ENCODE measurements at regions not wholly inside any gene's neighbourhood (a gene's known extent, or its start where the extent isn't known, plus 50 kb on each side); places are given as distances from the start of the nearest gene placed in this dataset.

GRCh38 chr4:106627051-106627450, 258.5 kb upstream of the GIMD1 start:
- Histone ChIP-seq H3K9me3 (replicated peaks; ENCODE audit: insufficient read depth, low read length) (no peaks in the 10 kb centered on the region), H3F3A (ENCODE audit: insufficient read depth, low read length) (no peaks in the 10 kb centered on the region), H3K4me3 (ENCODE audit: low read length) (no peak overlapping the region), H3K27me3 (replicated peaks; ENCODE audit: insufficient read depth, low read length) (no peaks in the 10 kb centered on the region), H3K36me3 (replicated peaks; ENCODE audit: insufficient read depth, low read length) (no peaks in the 10 kb centered on the region), H3K79me2 (ENCODE audit: low read length) (no peaks in the 10 kb centered on the region), H4K20me1 (ENCODE audit: insufficient read depth, low read length) (no peaks in the 10 kb centered on the region), H3K9ac (ENCODE audit: low read length) (no peak overlapping the region), H3K27ac (ENCODE audit: low read length) (no peak overlapping the region), H3K9me2 (replicated peaks; ENCODE audit: insufficient read depth, low read length) (no peaks in the 10 kb centered on the region), H2AFZ (ENCODE audit: low read length) (no peak overlapping the region), H3K4me1 (ENCODE audit: low read length) (no peaks in the 10 kb centered on the region), H3K4me2 (ENCODE audit: low read depth, low read length) (no peak overlapping the region)
- TF ChIP-seq EZH2phosphoT487 (IDR thresholded peaks at IDR 0.05; ENCODE audit: low read length): no peak
- no peak for TF ChIP-seq EZH2 (optimal IDR thresholded peaks at IDR 0.05; ENCODE audit: low read depth, low read length)
- TF ChIP-seq, protein P1, sequence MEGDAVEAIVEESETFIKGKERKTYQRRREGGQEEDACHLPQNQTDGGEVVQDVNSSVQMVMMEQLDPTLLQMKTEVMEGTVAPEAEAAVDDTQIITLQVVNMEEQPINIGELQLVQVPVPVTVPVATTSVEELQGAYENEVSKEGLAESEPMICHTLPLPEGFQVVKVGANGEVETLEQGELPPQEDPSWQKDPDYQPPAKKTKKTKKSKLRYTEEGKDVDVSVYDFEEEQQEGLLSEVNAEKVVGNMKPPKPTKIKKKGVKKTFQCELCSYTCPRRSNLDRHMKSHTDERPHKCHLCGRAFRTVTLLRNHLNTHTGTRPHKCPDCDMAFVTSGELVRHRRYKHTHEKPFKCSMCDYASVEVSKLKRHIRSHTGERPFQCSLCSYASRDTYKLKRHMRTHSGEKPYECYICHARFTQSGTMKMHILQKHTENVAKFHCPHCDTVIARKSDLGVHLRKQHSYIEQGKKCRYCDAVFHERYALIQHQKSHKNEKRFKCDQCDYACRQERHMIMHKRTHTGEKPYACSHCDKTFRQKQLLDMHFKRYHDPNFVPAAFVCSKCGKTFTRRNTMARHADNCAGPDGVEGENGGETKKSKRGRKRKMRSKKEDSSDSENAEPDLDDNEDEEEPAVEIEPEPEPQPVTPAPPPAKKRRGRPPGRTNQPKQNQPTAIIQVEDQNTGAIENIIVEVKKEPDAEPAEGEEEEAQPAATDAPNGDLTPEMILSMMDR (IDR thresholded peaks at IDR 0.05; ENCODE audit: low read length): no peak
- no peak for DNase-seq

DNA sequence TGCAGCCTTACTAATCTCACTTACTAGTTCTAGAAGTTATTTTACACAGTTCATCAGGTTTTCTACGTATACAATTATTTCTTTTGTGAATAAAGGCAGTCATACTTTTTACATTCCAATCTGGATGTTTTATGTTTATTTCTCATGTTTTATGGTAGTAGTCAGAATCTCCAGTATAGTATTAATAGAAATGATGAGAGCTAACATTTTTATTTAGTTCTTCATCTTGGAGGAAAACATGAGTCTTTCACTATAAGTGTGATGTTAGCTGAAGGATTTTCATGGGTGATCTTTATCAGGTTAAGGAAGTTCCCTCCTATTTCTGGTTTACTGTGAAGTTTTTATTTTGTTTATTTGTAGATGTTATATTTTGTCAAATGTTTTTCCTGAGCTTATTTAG, 256.1 kb upstream of the GIMD1 start:
- TF ChIP-seq EZH2 (optimal IDR thresholded peaks at IDR 0.05; ENCODE audit: low read depth, low read length) (no peak), EZH2phosphoT487 (IDR thresholded peaks at IDR 0.05; ENCODE audit: low read length) (no peak)
- TF ChIP-seq, protein P1 (IDR thresholded peaks at IDR 0.05; ENCODE audit: low read length): no peak
- Histone ChIP-seq H3K9me2 (replicated peaks; ENCODE audit: insufficient read depth, low read length) (no peaks in the 10 kb centered on the region), H3K27me3 (replicated peaks; ENCODE audit: insufficient read depth, low read length) (no peaks in the 10 kb centered on the region), H3K9ac (ENCODE audit: low read length) (no peak overlapping the region), H3K36me3 (replicated peaks; ENCODE audit: insufficient read depth, low read length) (no peaks in the 10 kb centered on the region), H3K79me2 (ENCODE audit: low read length) (no peaks in the 10 kb centered on the region), H3K9me3 (replicated peaks; ENCODE audit: insufficient read depth, low read length) (no peaks in the 10 kb centered on the region), H2AFZ (ENCODE audit: low read length) (no peak overlapping the region), H3K4me2 (ENCODE audit: low read depth, low read length) (no peak overlapping the region), H4K20me1 (ENCODE audit: insufficient read depth, low read length) (no peaks in the 10 kb centered on the region), H3F3A (ENCODE audit: insufficient read depth, low read length) (no peaks in the 10 kb centered on the region), H3K27ac (ENCODE audit: low read length) (no peak overlapping the region), H3K4me3 (ENCODE audit: low read length) (no peak overlapping the region), H3K4me1 (ENCODE audit: low read length) (no peaks in the 10 kb centered on the region)
- no peak for DNase-seq

- no peaks in the 10 kb centered on the region for H3K36me3 ChIP-seq (replicated peaks; ENCODE audit: insufficient read depth, low read length)
- no peak overlapping the region for H2AFZ ChIP-seq (ENCODE audit: low read length)
- H3K4me1 ChIP-seq (ENCODE audit: low read length): no peaks in the 10 kb centered on the region
- TF ChIP-seq, protein P1 (IDR thresholded peaks at IDR 0.05; ENCODE audit: low read length): no peak
- TF ChIP-seq EZH2phosphoT487 (IDR thresholded peaks at IDR 0.05; ENCODE audit: low read length) (no peak), EZH2 (optimal IDR thresholded peaks at IDR 0.05; ENCODE audit: low read depth, low read length) (no peak)
- H3K79me2 ChIP-seq (ENCODE audit: low read length): no peaks in the 10 kb centered on the region
- no peaks in the 10 kb centered on the region for H3K27me3 ChIP-seq (replicated peaks; ENCODE audit: insufficient read depth, low read length)
- H4K20me1 ChIP-seq (ENCODE audit: insufficient read depth, low read length): no peaks in the 10 kb centered on the region
- no peak overlapping the region for H3K4me3 ChIP-seq (ENCODE audit: low read length)
- H3K9me3 ChIP-seq (replicated peaks; ENCODE audit: insufficient read depth, low read length): no peaks in the 10 kb centered on the region
- H3F3A ChIP-seq (ENCODE audit: insufficient read depth, low read length): no peaks in the 10 kb centered on the region
- no peak overlapping the region for H3K9ac ChIP-seq (ENCODE audit: low read length)
- no peak for DNase-seq
- H3K4me2 ChIP-seq (ENCODE audit: low read depth, low read length): no peak overlapping the region
- H3K27ac ChIP-seq (ENCODE audit: low read length): no peak overlapping the region
- no peaks in the 10 kb centered on the region for H3K9me2 ChIP-seq (replicated peaks; ENCODE audit: insufficient read depth, low read length)
These were observed 250.4 kb upstream of the GIMD1 start for GRCh38 chr4:106618956-106619355.

Measured in MM.1S (cell line).